ENCODE measurements at regions not wholly inside any gene's neighbourhood (a gene's known extent, or its start where the extent isn't known, plus 50 kb on each side); places are given as distances from the start of the nearest gene placed in this dataset.

DNA sequence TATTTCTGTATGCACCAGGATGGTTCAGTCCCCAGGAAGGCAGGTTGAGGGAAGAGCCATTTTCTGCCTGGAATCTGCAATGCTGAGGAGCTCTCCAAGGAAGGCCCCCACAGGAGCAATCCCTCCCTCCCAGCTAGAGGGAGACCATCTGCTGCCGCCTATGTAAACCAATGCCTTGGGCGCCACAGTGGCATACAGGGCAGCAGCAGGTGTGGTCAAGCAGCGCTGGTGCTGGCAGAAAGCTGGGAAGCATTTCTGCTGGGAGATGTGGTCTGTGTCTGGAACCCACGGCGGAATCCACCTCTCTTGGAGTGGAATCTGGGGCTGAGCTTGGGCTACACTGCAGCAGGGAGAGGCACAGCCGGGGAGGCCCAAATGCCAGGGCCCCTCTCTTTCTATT, 283.3 kb downstream of the RRAGC start:
- ChIA-PET CTCF (interaction anchor here (1.0 kb wide), 1 partner anchor 11 kb away, joined by 3 read pairs; no protein-coding TSS in a partner anchor), POLR2A (no interaction called here)
- TF ChIP-seq CTCF (IDR thresholded peaks at IDR 0.05; ENCODE audit: insufficient read depth, low read length, missing control alignments): no peak
- H3K4me3 ChIP-seq (ENCODE audit: low read depth, low read length): no peak overlapping the region
- no peak for DNase-seq (ENCODE audit: low read depth, low spot score)

DNA sequence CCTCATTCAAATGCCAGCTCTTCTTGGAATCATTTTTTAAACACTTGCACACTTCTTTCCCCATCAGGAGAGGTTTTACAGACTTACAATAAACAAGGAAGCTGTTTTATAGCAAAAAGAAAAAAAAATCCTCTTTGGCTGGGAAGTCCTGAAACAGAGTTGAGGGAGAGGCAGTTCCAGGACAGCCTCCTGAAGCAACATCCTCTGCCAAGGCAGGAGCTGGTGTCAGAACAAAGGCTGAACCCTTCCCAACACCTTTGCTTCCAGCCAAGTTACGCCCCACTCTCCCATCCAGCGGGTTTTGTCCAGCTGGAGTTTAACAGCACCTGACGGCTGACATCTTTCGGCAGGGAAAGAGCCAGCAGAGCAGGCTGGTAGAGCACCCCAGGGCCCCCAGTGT, 287.8 kb downstream of the RRAGC start:
- no peak for TF ChIP-seq CTCF (IDR thresholded peaks at IDR 0.05; ENCODE audit: insufficient read depth, low read length, missing control alignments)
- ChIA-PET CTCF (interaction anchor here (1.3 kb wide), 1 partner anchor 16 kb away, joined by 3 read pairs; no protein-coding TSS in a partner anchor), POLR2A (interaction anchor here (0.7 kb wide), 1 partner anchor 34 kb away, joined by 3 read pairs; no protein-coding TSS in a partner anchor)

GRCh38 chr1:38570657-38570975, 289.0 kb downstream of the RRAGC start:
- CTCF ChIA-PET: interaction anchor here (1.3 kb wide), 1 partner anchor 17 kb away, joined by 3 read pairs; no protein-coding TSS in a partner anchor
- DNase-seq (ENCODE audit: low read depth, low spot score): no peak
- TF ChIP-seq CTCF (IDR thresholded peaks at IDR 0.05; ENCODE audit: insufficient read depth, low read length, missing control alignments): no peak
- no peak overlapping the region for H3K4me3 ChIP-seq (ENCODE audit: low read depth, low read length)
- POLR2A ChIA-PET: no interaction called here

More for the DNA sequence above, 287.8 kb downstream of the RRAGC start:
- no peak for DNase-seq (ENCODE audit: low read depth, low spot score)
- H3K4me3 ChIP-seq (ENCODE audit: low read depth, low read length): no peak overlapping the region

- no peak overlapping the region for H3K4me3 ChIP-seq (ENCODE audit: low read depth, low read length)
- CTCF ChIA-PET: no interaction called here
- DNase-seq (ENCODE audit: low read depth, low spot score): no peak
- POLR2A ChIA-PET: no interaction called here
- TF ChIP-seq CTCF (IDR thresholded peaks at IDR 0.05; ENCODE audit: insufficient read depth, low read length, missing control alignments): no peak
Observed at GRCh38 chr1:38569932-38570656, 289.5 kb downstream of the RRAGC start.

DNA sequence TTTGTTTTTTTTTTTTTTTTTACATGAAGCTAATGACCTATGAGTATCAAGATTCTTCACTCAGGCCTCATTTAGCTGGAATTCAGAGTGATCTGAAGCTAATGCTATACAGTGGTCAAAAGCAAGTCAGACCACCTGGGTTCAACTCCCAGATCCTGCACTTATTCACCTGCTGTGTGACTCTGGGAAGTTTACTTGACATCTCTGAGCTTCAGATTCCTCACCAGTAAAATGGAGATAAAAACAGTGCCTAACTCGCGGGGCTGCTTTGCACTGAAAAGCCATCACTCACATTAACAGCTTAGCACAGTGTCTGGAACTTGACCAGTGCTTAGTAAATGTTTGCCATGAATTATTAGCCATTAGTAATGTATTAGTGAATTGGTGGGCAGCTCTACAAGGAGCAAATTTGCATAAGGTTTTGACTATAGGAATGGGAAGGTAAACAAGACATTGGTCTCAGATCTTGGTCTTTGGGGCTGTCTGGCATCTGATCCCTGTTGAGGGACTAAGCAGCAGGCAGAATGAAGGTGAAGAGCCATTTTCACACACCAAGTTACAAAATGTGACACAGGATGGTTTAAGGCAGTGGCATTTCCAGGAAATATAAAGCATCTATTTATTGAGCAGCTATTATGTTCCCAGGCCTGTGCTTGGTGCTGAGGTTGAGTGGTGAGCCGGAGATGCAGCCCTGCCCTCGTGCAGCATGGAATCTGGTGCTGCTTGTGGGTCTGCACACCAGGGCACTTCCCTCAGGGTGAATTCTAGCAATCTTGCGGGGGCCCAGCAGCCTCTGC, 291.3 kb downstream of the RRAGC start:
- H3K4me3 ChIP-seq (ENCODE audit: low read depth, low read length): no peak overlapping the region
- CTCF ChIA-PET: no interaction called here
- POLR2A ChIA-PET: no interaction called here
- DNase-seq (ENCODE audit: low read depth, low spot score): no peak
- TF ChIP-seq CTCF (IDR thresholded peaks at IDR 0.05; ENCODE audit: insufficient read depth, low read length, missing control alignments): no peak

- ChIA-PET CTCF (no interaction called here), POLR2A (no interaction called here)
- H3K4me3 ChIP-seq (ENCODE audit: low read depth, low read length): no peak overlapping the region
- DNase-seq (ENCODE audit: low read depth, low spot score): no peak
- TF ChIP-seq CTCF (IDR thresholded peaks at IDR 0.05; ENCODE audit: insufficient read depth, low read length, missing control alignments): no peak
Observed at GRCh38 chr1:38567401-38567800, 292.2 kb downstream of the RRAGC start.
